NCI-H446 treated with DMSO at 0.1 percent for 48 hours (cell line): ENCODE measurements at regions not wholly inside any gene's neighbourhood (a gene's known extent, or its start where the extent isn't known, plus 50 kb on each side); places are given as distances from the start of the nearest gene placed in this dataset.
"Not testable (repeated sequence)": the region's sequence is repeated elsewhere in the genome, so short reads cannot be mapped to it uniquely, and the experiment has no call there.

ENCODE experiments used
- DNase-seq: peaks from one replicate; lab custom pipeline; 2025; lab: John Stamatoyannopoulos, UW

GRCh38 chr5:25764733-25765132, 1120.0 kb upstream of the CDH10 start:
- DNase-seq, result no peak

GRCh38 chr5:25763781-25764180, 1119.0 kb upstream of the CDH10 start:
- DNase-seq, result no peak

- no peak for DNase-seq
Observed at GRCh38 chr5:25754895-25755294, 1110.1 kb upstream of the CDH10 start.

- DNase-seq, result no peak
Observed at GRCh38 chr5:25744908-25745307, 1100.1 kb upstream of the CDH10 start.

- DNase-seq, result no peak
Observed at GRCh38 chr5:25716680-25717079, 1071.9 kb upstream of the CDH10 start.

- no peak for DNase-seq
Observed at GRCh38 chr5:25713259-25713658, 1068.5 kb upstream of the CDH10 start.

GRCh38 chr5:25707093-25707492, 1062.3 kb upstream of the CDH10 start:
- no peak for DNase-seq

- no peak for DNase-seq
Observed at GRCh38 chr5:25701936-25702335, 1057.2 kb upstream of the CDH10 start.

- no peak for DNase-seq
Observed at GRCh38 chr5:25694801-25695200, 1050.0 kb upstream of the CDH10 start.

- DNase-seq, result no peak
Observed at GRCh38 chr5:25688156-25688555, 1043.4 kb upstream of the CDH10 start.

GRCh38 chr5:25669645-25670401, 1025.0 kb upstream of the CDH10 start:
- no peak for DNase-seq

GRCh38 chr5:25662610-25663009, 1017.8 kb upstream of the CDH10 start:
- no peak for DNase-seq

GRCh38 chr5:25650316-25650715, 1005.5 kb upstream of the CDH10 start:
- DNase-seq, result not testable (repeated sequence)

GRCh38 chr5:25649628-25650265, 1005.0 kb upstream of the CDH10 start:
- no peak for DNase-seq

- no peak for DNase-seq
Observed at GRCh38 chr5:25646421-25647341, 1001.9 kb upstream of the CDH10 start.

- DNase-seq, result peak; percentile 64
Observed at GRCh38 chr5:25641124-25641523, 996.3 kb upstream of the CDH10 start.

- DNase-seq, result no peak
Observed at GRCh38 chr5:25619273-25619672, 974.5 kb upstream of the CDH10 start.

GRCh38 chr5:25618821-25619220, 974.0 kb upstream of the CDH10 start:
- no peak for DNase-seq

GRCh38 chr5:25614466-25614865, 969.7 kb upstream of the CDH10 start:
- no peak for DNase-seq

GRCh38 chr5:25604681-25605080, 959.9 kb upstream of the CDH10 start:
- DNase-seq, result no peak

- DNase-seq, result no peak
Observed at GRCh38 chr5:25579111-25579510, 934.3 kb upstream of the CDH10 start.

- no peak for DNase-seq
Observed at GRCh38 chr5:25573691-25574090, 928.9 kb upstream of the CDH10 start.
